Urinary bladder (tissue), 3 donors: ENCODE measurements at regions not wholly inside any gene's neighbourhood (a gene's known extent, or its start where the extent isn't known, plus 50 kb on each side); places are given as distances from the start of the nearest gene placed in this dataset.

ENCODE experiments used
- DNase-seq: peaks from one replicate; pipeline ENCODE4 v3.0.0-alpha.2; 2015; ENCODE audit errors: extremely low spot score
- H3K27ac ChIP-seq: one replicate; pipeline ENCODE4 v1.5.1; 2013; ENCODE audit warnings: low read depth, mild to moderate bottlenecking, moderate library complexity
- H3K36me3 ChIP-seq: one replicate; pipeline ENCODE4 v1.6.1; 2013; ENCODE audit warnings: mild to moderate bottlenecking, moderate library complexity; ENCODE audit not compliant: insufficient read depth
- H3K4me1 ChIP-seq: one replicate; pipeline ENCODE4 v1.6.1; 2013; ENCODE audit warnings: mild to moderate bottlenecking, moderate library complexity; ENCODE audit not compliant: insufficient read depth
- H3K4me3 ChIP-seq: one replicate; pipeline ENCODE4 v1.5.1; 2013; ENCODE audit warnings: low read depth, low read length
- WGBS: extraction: QIAGEN DNeasy Blood & Tissue Kit; methylation state at CpG from one replicate; pipeline ENCODE4 v1.1.7; 2013; 5-methylcytosine and 5-hydroxymethylcytosine counted together
- donor health status: healthy with polysubstance abuse.
- donor health status: healthy.

DNA sequence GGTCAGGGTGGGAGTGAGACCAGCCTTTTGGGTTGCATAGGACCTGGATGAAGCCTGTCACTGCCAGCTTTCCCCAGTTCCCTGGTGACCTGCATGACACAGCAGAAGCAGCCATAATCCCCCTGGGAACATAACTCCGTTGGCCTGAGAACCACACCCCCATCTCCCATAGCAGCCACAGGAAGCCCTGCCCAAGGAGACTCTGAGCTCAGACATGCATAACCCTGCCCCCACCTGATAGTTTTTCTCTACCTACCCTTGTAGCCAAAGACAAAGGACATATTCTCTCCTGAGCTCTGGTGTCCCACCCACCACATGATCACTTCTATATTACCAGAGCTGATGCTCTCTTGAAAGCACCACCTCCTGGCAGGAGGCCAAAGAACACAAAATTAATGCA is 413.5 kb upstream of the HTR2A start:
- no peaks in the 10 kb centered on the region for H3K4me1 ChIP-seq
- no peak for DNase-seq
- no peaks in the 10 kb centered on the region for H3K36me3 ChIP-seq
- no peak overlapping the region for H3K4me3 ChIP-seq
- no peak overlapping the region for H3K27ac ChIP-seq
- 59% methylated on average over 1 of the region's 1 CpG for WGBS

DNA sequence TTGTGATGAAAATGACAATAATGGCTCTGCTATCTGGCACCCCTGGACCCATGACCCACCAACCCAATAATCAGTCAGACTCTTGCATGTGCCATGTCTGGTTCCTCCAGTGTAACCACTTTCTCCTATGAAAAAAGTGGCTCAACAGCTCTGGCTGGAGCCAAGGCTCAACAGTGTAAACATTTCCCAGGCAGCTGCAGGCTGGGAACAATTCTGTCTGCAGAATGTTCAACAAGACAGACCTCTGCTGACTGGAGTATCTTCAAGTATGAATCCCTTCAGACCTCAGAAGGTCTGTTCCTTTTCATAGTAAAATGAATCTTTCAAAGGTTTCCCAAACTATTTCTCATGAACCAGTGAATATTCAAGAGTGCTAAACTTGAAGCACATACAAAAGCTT is 410.1 kb upstream of the HTR2A start:
- Histone ChIP-seq H3K4me3 (no peak overlapping the region), H3K4me1 (no peaks in the 10 kb centered on the region), H3K27ac (no peak overlapping the region), H3K36me3 (no peaks in the 10 kb centered on the region)
- DNase-seq, result no peak

DNA sequence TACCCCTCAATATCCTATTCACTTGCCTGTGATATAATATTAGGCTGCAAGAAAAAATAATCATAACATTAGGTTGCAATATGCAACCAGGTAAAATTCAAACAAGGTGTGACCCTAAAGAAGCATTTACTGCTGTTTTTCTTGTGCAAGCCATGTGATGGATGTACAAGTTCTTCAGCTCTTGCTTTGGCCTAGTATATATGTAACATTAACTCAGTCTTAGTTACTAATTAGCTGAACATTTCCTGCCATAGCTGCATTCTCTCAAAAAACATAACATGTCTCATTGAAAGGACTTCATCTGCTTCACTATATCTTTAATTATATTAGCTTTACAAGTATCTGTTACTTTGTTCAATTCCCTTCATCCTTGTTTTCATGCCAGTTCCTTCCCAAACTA is 406.8 kb upstream of the HTR2A start:
- no peak overlapping the region for H3K4me3 ChIP-seq
- no peak overlapping the region for H3K27ac ChIP-seq
- DNase-seq, result no peak
- H3K4me1 ChIP-seq, result no peaks in the 10 kb centered on the region
- H3K36me3 ChIP-seq, result no peaks in the 10 kb centered on the region

DNA sequence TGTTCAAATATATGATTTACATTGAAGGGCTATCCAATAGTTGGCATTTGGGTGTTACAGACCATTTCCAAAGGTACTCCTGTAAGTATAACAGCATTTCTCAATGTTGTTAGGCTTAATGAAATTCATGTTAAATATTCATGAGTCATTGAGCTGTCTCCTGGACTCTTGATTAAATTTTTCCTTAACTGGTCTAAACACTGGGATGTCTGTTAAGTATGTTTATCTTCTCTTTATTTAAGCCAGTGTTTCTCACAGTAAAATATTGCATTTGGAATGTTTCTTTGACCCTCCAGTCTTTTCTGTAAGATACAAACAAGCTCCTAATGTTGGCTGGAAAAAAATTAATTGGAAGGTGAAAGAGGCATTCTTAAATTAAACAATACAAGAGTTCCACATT is 402.5 kb upstream of the HTR2A start:
- H3K36me3 ChIP-seq, result no peaks in the 10 kb centered on the region
- H3K4me1 ChIP-seq, result no peaks in the 10 kb centered on the region
- no peak overlapping the region for H3K27ac ChIP-seq
- no peak for DNase-seq
- no peak overlapping the region for H3K4me3 ChIP-seq

DNA sequence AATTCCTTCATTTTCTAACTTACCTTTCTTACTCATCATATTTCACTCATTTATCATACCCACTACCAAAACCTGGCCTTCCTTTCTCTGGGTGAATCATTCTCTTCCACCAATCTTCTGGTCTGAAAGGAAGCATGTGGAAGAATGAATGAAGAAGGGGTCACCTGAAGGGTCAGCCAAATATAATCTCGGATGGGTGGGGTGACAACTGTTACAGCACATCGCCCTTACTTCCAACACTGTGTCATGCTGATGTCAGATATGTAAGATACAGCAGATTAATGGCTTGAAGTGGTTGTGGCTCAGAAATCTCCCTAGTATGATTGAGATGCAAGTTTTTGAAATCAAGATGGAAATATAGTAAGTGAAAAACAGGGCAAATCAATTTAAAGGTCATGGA is 401.7 kb upstream of the HTR2A start:
- H3K27ac ChIP-seq, result no peak overlapping the region
- no peaks in the 10 kb centered on the region for H3K36me3 ChIP-seq
- WGBS, result 55% methylated on average over 2 of the region's 2 CpGs
- no peak overlapping the region for H3K4me3 ChIP-seq
- H3K4me1 ChIP-seq, result no peaks in the 10 kb centered on the region
- no peak for DNase-seq

DNA sequence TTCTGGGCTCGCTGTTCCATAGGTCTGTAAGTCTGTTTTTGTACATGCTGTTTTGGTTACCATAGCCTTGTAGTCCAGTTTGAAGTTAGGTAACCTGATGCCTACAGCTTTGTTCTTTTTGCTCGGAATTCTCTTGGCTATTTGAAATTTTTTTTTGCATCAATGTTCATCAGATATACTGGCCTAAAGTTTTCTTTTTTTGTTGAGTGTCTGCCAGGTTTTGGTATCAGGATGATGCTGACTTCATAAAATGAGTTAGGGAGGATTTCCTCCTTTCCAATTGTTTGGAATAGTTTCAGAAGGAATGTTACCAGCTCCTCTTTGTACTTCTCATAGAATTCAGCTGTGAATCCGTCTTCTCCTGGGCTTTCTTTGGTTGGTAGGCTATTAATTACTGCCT is 397.8 kb upstream of the HTR2A start:
- Histone ChIP-seq H3K4me3 (no peak overlapping the region), H3K27ac (no peak overlapping the region), H3K4me1 (no peaks in the 10 kb centered on the region), H3K36me3 (no peaks in the 10 kb centered on the region)
- WGBS, result 54% methylated on average over 3 of the region's 3 CpGs
- DNase-seq, result no peak

DNA sequence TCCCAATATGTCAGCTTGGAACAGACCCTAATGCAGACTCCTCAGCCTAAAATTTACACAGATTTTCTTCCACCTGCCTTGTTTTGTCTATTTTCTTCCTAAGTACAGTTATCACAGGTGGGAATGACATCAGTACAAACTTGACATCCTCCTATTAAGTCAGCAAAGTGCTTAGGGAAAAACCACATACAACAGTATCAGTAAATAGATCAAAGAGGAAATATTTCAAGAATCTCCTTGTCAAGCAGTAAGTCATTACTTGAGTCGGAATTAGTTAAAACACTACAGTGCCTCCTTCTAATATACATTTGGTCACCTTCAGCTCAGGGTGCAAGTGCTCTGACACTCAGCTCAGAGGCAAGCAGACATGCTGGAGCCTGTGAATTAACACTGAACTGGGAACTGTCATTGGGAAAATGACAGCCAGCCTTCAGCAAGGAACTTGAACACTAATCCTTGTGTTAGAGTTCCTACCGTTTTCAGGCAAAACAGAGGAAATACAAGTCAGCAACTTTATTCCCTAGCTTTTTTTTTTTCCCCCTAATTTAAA is 394.3 kb upstream of the HTR2A start:
- WGBS, result 14% methylated on average over 2 of the region's 2 CpGs
- no peaks in the 10 kb centered on the region for H3K4me1 ChIP-seq
- DNase-seq, result no peak

DNA sequence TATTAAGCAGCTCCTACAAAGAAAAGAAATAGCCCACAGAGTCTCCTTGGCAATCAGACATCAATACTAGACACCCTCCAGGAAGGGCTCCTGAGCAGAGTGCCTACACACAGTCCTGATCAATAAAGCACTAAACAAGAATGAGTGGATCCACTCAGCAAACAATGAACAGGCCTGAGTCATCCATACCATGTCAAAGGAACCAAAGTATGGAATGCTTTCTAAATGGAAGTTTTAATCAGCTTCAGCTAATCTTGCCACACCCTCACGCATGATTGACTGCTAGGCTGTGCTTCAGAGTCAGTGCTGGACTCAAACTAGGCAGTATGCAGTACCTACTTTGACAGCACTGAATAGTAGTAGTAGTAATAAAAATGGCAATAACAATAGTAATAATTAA is 392.7 kb upstream of the HTR2A start:
- WGBS, result 87% methylated on average over 1 of the region's 1 CpG
- DNase-seq, result no peak
- no peak overlapping the region for H3K4me3 ChIP-seq
- H3K36me3 ChIP-seq, result no peaks in the 10 kb centered on the region
- H3K27ac ChIP-seq, result no peak overlapping the region
- H3K4me1 ChIP-seq, result no peaks in the 10 kb centered on the region

More for the DNA sequence above, 394.3 kb upstream of the HTR2A start:
- Histone ChIP-seq H3K36me3 (no peaks in the 10 kb centered on the region), H3K4me3 (no peak overlapping the region), H3K27ac (no peak overlapping the region)

DNA sequence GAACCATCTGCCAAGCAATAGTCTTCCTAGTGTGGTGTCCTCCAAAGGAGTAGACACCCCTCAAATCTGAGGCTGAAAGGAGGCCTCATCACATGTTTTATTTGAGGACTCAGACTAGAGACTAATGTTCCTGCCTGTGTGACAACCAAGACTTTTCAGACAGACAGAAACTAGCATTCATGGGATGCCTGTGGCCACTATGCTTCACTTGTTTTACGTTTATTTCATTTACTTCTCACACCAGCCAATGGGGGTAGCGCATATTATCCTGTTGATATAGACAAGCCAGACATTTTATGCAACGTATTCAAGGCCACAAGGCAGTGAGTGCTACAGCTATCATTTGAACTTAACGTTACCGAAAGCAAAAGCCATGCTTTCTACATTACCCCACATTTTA is 391.7 kb upstream of the HTR2A start:
- Histone ChIP-seq H3K4me3 (no peak overlapping the region), H3K4me1 (no peaks in the 10 kb centered on the region), H3K27ac (no peak overlapping the region), H3K36me3 (no peaks in the 10 kb centered on the region)
- WGBS, result 75% methylated on average over 5 of the region's 5 CpGs
- no peak for DNase-seq

DNA sequence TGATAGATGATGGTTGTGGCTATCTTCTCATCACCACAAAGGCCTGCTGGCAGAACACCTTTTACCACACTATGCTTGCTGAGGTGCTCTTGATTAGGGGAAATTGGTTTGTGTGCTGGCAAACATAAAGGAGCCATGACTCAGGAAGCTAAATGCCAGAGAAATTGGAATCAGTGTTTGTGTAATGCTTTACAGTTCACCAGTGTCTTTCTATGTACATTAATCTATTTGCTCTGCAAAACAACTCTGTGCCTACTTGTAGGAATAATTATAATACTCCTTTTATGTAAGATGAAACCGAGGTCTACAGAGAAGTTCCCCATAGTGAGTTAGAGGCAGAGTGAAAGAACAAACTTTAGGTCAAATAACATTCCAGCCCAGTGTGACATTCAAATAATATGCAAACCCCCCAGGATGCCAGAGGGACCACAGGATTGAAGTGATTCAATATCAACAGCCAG is 390.5 kb upstream of the HTR2A start:
- Histone ChIP-seq H3K4me1 (no peaks in the 10 kb centered on the region), H3K27ac (no peak overlapping the region), H3K36me3 (no peaks in the 10 kb centered on the region), H3K4me3 (no peak overlapping the region)
- 79% methylated on average over 1 of the region's 1 CpG for WGBS
- no peak for DNase-seq

DNA sequence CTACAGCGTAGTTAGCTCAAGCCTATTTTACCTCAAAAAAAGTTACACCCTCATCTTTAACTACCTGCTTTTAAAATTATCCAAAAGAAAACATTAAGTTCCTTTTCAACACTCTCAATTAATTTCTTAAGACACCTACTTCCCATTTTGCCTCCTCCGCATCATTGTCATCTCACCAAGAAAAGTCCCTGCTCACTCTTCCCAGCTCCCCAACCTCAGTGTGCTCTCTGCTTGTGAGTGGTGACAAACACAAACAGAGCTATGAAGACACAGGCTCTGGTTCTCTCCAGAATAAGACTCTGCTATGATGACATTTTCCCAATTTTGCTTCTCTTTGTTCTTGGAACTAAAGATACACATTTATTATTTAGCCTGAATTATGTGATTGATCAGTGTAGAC is 385.1 kb upstream of the HTR2A start:
- DNase-seq, result no peak
- Histone ChIP-seq H3K36me3 (no peaks in the 10 kb centered on the region), H3K4me3 (no peak overlapping the region), H3K4me1 (no peaks in the 10 kb centered on the region), H3K27ac (no peak overlapping the region)
- WGBS, result 95% methylated on average over 2 of the region's 2 CpGs

DNA sequence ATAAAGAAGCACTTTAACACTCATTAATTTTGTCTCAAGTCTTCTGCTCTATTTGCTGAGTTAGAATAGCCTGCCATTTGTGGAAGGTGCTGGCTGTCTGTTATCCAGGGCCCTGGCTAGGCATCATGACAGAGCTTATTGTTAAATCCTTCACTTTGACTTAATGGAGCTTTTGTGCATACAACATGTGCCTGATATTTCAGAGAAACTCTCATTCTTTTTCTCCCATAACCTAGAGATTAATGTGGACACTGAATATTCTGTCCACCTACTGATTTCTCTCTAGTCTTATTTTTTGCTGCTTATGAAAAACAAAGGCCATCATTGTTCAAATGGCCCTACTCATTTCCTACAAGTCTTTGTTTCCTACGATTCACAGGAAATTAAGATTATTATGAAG is 383.1 kb upstream of the HTR2A start:
- no peak overlapping the region for H3K4me3 ChIP-seq

DNA sequence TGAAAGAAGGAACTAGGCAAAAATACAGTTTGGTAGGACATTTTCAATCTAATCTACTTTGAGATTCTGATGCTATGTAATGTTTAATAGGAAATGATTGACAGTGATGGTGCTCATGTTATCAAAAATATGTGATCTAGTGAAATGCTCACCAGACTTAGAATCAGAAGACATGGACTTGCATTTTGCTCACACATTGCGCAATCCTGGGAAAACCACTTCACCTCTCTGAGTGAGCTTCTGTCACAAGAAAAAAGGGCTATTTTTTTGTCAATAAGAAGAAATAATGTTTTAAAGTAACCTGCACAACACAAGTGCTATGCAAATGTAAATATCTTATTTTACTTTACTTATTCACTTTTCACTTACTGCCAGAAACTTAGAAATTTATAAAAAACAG is 380.9 kb upstream of the HTR2A start:
- 95% methylated on average over 1 of the region's 1 CpG for WGBS
- Histone ChIP-seq H3K4me1 (no peaks in the 10 kb centered on the region), H3K27ac (no peak overlapping the region), H3K36me3 (no peaks in the 10 kb centered on the region), H3K4me3 (no peak overlapping the region)
- DNase-seq, result no peak

More for the DNA sequence above, 383.1 kb upstream of the HTR2A start:
- 77% methylated on average over 1 of the region's 1 CpG for whole genome bisulfite sequencing
- no peak for DNase-seq
- Histone ChIP-seq H3K27ac (no peak overlapping the region), H3K4me1 (no peaks in the 10 kb centered on the region), H3K36me3 (no peaks in the 10 kb centered on the region)

DNA sequence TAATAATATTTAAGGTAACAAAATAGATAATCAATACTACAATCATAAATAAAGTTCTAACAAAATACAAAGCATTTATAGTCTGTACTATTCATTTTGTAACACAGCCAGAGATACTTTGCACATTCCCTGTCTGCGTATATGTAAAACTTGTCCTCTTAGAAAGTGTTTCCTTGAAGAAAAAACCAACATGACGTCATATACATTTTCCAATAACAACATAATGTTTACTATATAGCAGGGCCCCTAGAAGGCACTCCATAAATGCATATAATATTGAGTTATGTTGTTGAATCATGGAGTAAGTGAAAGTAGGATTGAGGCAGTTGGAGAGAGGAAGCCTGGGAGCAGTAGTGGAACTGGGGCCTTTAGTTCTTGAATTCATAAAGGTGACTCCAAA is 371.4 kb upstream of the HTR2A start:
- Histone ChIP-seq H3K36me3 (no peaks in the 10 kb centered on the region), H3K27ac (no peak overlapping the region), H3K4me3 (no peak overlapping the region), H3K4me1 (no peaks in the 10 kb centered on the region)
- DNase-seq, result no peak
- WGBS, result 71% methylated on average over 2 of the region's 2 CpGs

DNA sequence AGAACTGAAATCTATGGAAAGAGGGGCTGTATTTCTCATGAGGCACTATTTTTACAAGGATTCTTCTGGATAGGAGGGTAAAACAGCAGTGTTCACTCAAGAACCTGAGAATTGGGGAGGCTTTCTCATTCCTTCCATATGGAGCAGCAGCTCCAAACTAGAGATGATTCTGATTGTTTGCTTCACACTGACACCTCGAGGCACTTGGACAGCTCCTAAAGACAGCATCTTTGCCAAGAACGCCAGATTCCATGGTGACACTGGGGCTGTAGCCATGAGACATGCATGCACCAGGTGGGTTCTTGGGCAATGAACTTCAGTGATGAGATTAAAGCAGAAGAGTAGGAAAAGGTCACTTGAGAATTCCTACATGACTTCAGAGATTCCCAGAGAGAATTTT is 361.5 kb upstream of the HTR2A start:
- 57% methylated on average over 2 of the region's 2 CpGs for WGBS
- no peaks in the 10 kb centered on the region for H3K36me3 ChIP-seq

More for the DNA sequence above, 361.5 kb upstream of the HTR2A start:
- no peak overlapping the region for H3K27ac ChIP-seq
- H3K4me3 ChIP-seq, result no peak overlapping the region
- no peak for DNase-seq
- H3K4me1 ChIP-seq, result no peaks in the 10 kb centered on the region
